HUES48 (cell line): ENCODE measurements at regions not wholly inside any gene's neighbourhood (a gene's known extent, or its start where the extent isn't known, plus 50 kb on each side); places are given as distances from the start of the nearest gene placed in this dataset.
"Not testable (repeated sequence)": the region's sequence is repeated elsewhere in the genome, so short reads cannot be mapped to it uniquely, and the experiment has no call there.

Experiments
- H3K27ac ChIP-seq: one replicate; pipeline ENCODE4 v1.7.0; 2013; ENCODE audit warnings: low read depth, low read length, inconsistent platforms
- H3K27me3 ChIP-seq: 2 replicates; pipeline ENCODE4 v1.6.1; 2013; ENCODE audit warnings: mild to moderate bottlenecking, low read length; ENCODE audit not compliant: control insufficient read depth, insufficient read depth
- H3K36me3 ChIP-seq: 2 replicates; pipeline ENCODE4 v1.6.1; 2013; ENCODE audit warnings: low read length; ENCODE audit not compliant: control insufficient read depth, insufficient read depth
- H3K4me1 ChIP-seq: 2 replicates; pipeline ENCODE4 v1.6.1; 2013; ENCODE audit warnings: mild to moderate bottlenecking, low read length; ENCODE audit not compliant: control insufficient read depth, insufficient read depth
- H3K4me3 ChIP-seq: 2 replicates; pipeline ENCODE4 v1.5.1; 2013; ENCODE audit warnings: mild to moderate bottlenecking, low read depth, low read length
- H3K9ac ChIP-seq: 2 replicates; pipeline ENCODE4 v1.6.1; 2013; ENCODE audit warnings: mild to moderate bottlenecking, low read depth, low read length, moderate library complexity
- H3K9me3 ChIP-seq: 2 replicates; pipeline ENCODE4 v1.6.1; 2013; ENCODE audit warnings: low read length; ENCODE audit not compliant: control insufficient read depth, insufficient read depth

- H3K27ac ChIP-seq = no peak overlapping the region
- no peak overlapping the region for H3K9ac ChIP-seq
- H3K9me3 ChIP-seq = no peaks in the 10 kb centered on the region
- H3K4me1 ChIP-seq = no peaks in the 10 kb centered on the region
- H3K4me3 ChIP-seq = no peak overlapping the region
- H3K36me3 ChIP-seq = no peaks in the 10 kb centered on the region
- H3K27me3 ChIP-seq = no peaks in the 10 kb centered on the region
These were observed 100.8 kb upstream of the CMC1 start for GRCh38 chr3:28140664-28141063.

GRCh38 chr3:28149960-28150359 lies 91.5 kb upstream of the CMC1 start:
- Histone ChIP-seq H3K36me3 (no peaks in the 10 kb centered on the region), H3K9ac (no peak overlapping the region), H3K9me3 (peaks cover 3% of the 10 kb centered on the region; the same call in 1 of the 2 replicates), H3K4me1 (no peaks in the 10 kb centered on the region), H3K27ac (no peak overlapping the region), H3K27me3 (no peaks in the 10 kb centered on the region), H3K4me3 (no peak overlapping the region)

- peaks cover 3% of the 10 kb centered on the region; the same call in 1 of the 2 replicates for H3K9me3 ChIP-seq
- H3K36me3 ChIP-seq = no peaks in the 10 kb centered on the region
- no peaks in the 10 kb centered on the region for H3K27me3 ChIP-seq
- no peak overlapping the region for H3K27ac ChIP-seq
- no peaks in the 10 kb centered on the region for H3K4me1 ChIP-seq
- no peak overlapping the region for H3K4me3 ChIP-seq
- no peak overlapping the region for H3K9ac ChIP-seq
These were observed 90.8 kb upstream of the CMC1 start for GRCh38 chr3:28150465-28151206.

GRCh38 chr3:28151207-28151550 lies 90.2 kb upstream of the CMC1 start:
- Histone ChIP-seq H3K4me1 (no peaks in the 10 kb centered on the region), H3K9me3 (peaks cover 3% of the 10 kb centered on the region; the same call in 1 of the 2 replicates), H3K27ac (no peak overlapping the region), H3K27me3 (no peaks in the 10 kb centered on the region), H3K9ac (no peak overlapping the region), H3K36me3 (no peaks in the 10 kb centered on the region), H3K4me3 (no peak overlapping the region)

GRCh38 chr3:28151608-28152228 lies 89.7 kb upstream of the CMC1 start:
- Histone ChIP-seq H3K4me1 (no peaks in the 10 kb centered on the region), H3K27me3 (no peaks in the 10 kb centered on the region), H3K9ac (no peak overlapping the region), H3K36me3 (no peaks in the 10 kb centered on the region), H3K4me3 (no peak overlapping the region), H3K9me3 (peaks cover 3% of the 10 kb centered on the region; the same call in 1 of the 2 replicates), H3K27ac (no peak overlapping the region)

DNA sequence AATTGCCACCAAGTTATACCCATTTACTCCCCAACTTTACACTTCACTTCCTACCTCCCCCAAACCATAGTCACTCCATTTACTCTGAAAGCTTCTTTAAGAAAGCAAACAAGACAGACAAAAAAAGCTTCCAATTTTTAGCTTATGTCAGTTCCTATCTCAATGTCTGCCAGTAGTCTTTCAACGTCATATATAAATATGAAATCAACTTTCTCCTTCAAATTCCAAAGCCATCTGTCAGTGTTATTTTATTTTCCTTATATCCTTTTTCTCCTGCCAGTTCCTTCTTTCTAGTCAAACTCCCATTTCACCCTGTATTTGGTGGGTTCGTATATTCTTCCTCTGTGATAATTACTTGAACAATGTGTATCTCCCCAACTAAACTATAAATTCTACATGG lies 85.8 kb upstream of the CMC1 start:
- Histone ChIP-seq H3K4me3 (no peak overlapping the region), H3K27ac (no peak overlapping the region), H3K27me3 (no peaks in the 10 kb centered on the region), H3K4me1 (no peaks in the 10 kb centered on the region), H3K36me3 (no peaks in the 10 kb centered on the region), H3K9ac (no peak overlapping the region), H3K9me3 (peaks cover 6% of the 10 kb centered on the region; the same call in 1 of the 2 replicates)

- not testable (repeated sequence) for H3K9ac ChIP-seq, H3K4me3 ChIP-seq, H3K27me3 ChIP-seq, H3K27ac ChIP-seq, H3K4me1 ChIP-seq, H3K9me3 ChIP-seq, H3K36me3 ChIP-seq
These were observed 84.8 kb upstream of the CMC1 start for GRCh38 chr3:28156599-28156998.

DNA sequence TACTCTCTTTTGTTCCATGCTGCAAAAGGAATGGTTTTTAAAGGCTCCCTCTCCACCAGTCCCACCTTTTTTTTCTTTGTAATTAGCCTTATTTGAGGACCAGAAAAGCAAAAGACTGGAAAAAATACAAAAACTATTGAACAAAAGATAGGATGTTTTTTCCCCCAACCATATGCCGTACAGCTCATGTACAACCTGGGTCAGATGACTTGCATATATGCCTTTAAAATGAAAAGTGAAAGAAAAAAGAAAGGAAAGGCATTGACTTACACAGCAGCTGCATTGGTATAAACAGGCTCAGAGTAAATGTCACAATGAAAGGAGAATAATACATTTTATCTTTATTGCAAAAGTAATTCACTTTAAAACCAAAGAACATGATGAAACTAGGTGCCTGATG lies 69.5 kb upstream of the CMC1 start:
- Histone ChIP-seq H3K27ac (no peak overlapping the region), H3K36me3 (no peaks in the 10 kb centered on the region), H3K4me3 (no peak overlapping the region), H3K9me3 (no peaks in the 10 kb centered on the region), H3K27me3 (no peaks in the 10 kb centered on the region), H3K4me1 (no peaks in the 10 kb centered on the region), H3K9ac (no peak overlapping the region)

GRCh38 chr3:28172748-28173147 lies 68.7 kb upstream of the CMC1 start:
- Histone ChIP-seq H3K4me1 (no peaks in the 10 kb centered on the region), H3K27ac (no peak overlapping the region), H3K9ac (no peak overlapping the region), H3K4me3 (no peak overlapping the region), H3K36me3 (no peaks in the 10 kb centered on the region), H3K27me3 (no peaks in the 10 kb centered on the region), H3K9me3 (no peaks in the 10 kb centered on the region)

- Histone ChIP-seq H3K4me1 (no peaks in the 10 kb centered on the region), H3K27me3 (no peaks in the 10 kb centered on the region), H3K4me3 (no peak overlapping the region), H3K27ac (no peak overlapping the region), H3K9ac (no peak overlapping the region), H3K9me3 (no peaks in the 10 kb centered on the region), H3K36me3 (no peaks in the 10 kb centered on the region)
These were observed 67.6 kb upstream of the CMC1 start for GRCh38 chr3:28173836-28174235.

GRCh38 chr3:28186748-28187147 lies 54.7 kb upstream of the CMC1 start:
- Histone ChIP-seq H3K4me3 (no peak overlapping the region), H3K4me1 (no peaks in the 10 kb centered on the region), H3K36me3 (no peaks in the 10 kb centered on the region), H3K27ac (no peak overlapping the region), H3K9me3 (no peaks in the 10 kb centered on the region), H3K27me3 (no peaks in the 10 kb centered on the region), H3K9ac (no peak overlapping the region)
